BJ (cell line): ENCODE measurements at regions not wholly inside any gene's neighbourhood (a gene's known extent, or its start where the extent isn't known, plus 50 kb on each side); places are given as distances from the start of the nearest gene placed in this dataset.
"Not testable (repeated sequence)": the region's sequence is repeated elsewhere in the genome, so short reads cannot be mapped to it uniquely, and the experiment has no call there.

Experiments
- CTCF ChIA-PET: fragments of 350-600 bp; formaldehyde crosslinking; extraction: SDS; loops from one replicate; lab custom pipeline; 2021; ENCODE audit warnings: antibody characterized with exemption, inconsistent platforms; lab: Yijun Ruan, JAX
- POLR2A ChIA-PET: fragments of 300-600 bp; sonication (Branson Sonifier 250); formaldehyde crosslinking; extraction: SDS; loops from one replicate; lab custom pipeline; 2021; ENCODE audit warnings: antibody characterized with exemption; lab: Charles Lee
- DNase-seq: peaks from one replicate; pipeline ENCODE4 v3.0.0-alpha.2; 2011; ENCODE audit warnings: low read depth
- H3K27me3 ChIP-seq: 2 replicates; pipeline ENCODE4 v1.6.0; 2011; ENCODE audit warnings: low read length; ENCODE audit not compliant: control insufficient read depth, insufficient read depth
- H3K36me3 ChIP-seq: 2 replicates; pipeline ENCODE4 v1.5.1; 2011; ENCODE audit warnings: low read length; ENCODE audit not compliant: control insufficient read depth, insufficient read depth
- H3K4me3 ChIP-seq: 2 replicates; pipeline ENCODE4 v1.5.1; 2011; ENCODE audit warnings: low read depth, mild to moderate bottlenecking, control low read depth, low read length
- CTCF ChIP-seq: IDR thresholded peaks from 2 replicates; pipeline ENCODE4 v1.5.1; 2011; ENCODE audit warnings: low read depth, mild to moderate bottlenecking, control low read depth, inconsistent platforms, low read length, moderate library complexity; ENCODE audit not compliant: insufficient read depth

GRCh38 chr21:28851645-28852044 is 141.0 kb downstream of the LTN1 start:
- POLR2A ChIA-PET, result no interaction called here

GRCh38 chr21:28839237-28839636 is 153.4 kb downstream of the LTN1 start:
- H3K36me3 ChIP-seq, H3K4me3 ChIP-seq, DNase-seq, H3K27me3 ChIP-seq, POLR2A ChIA-PET, CTCF ChIA-PET: not testable (repeated sequence)

More at GRCh38 chr21:28851645-28852044, 141.0 kb downstream of the LTN1 start:
- no peak for TF ChIP-seq CTCF
- H3K27me3 ChIP-seq, result no peaks in the 10 kb centered on the region
- no peak overlapping the region for H3K4me3 ChIP-seq
- DNase-seq, result no peak
- no peaks in the 10 kb centered on the region for H3K36me3 ChIP-seq
- CTCF ChIA-PET, result no interaction called here

GRCh38 chr21:28837426-28837825 is 155.3 kb downstream of the LTN1 start:
- DNase-seq, H3K27me3 ChIP-seq, POLR2A ChIA-PET, H3K4me3 ChIP-seq, H3K36me3 ChIP-seq, CTCF ChIA-PET: not testable (repeated sequence)

- H3K27me3 ChIP-seq, H3K4me3 ChIP-seq, POLR2A ChIA-PET, H3K36me3 ChIP-seq, DNase-seq, CTCF ChIA-PET: not testable (repeated sequence)
These were observed 156.1 kb downstream of the LTN1 start for GRCh38 chr21:28836588-28836987.

- no peak for DNase-seq
- CTCF ChIA-PET, result no interaction called here
- no peaks in the 10 kb centered on the region for H3K36me3 ChIP-seq
- TF ChIP-seq CTCF, result no peak
- H3K27me3 ChIP-seq, result no peaks in the 10 kb centered on the region
- H3K4me3 ChIP-seq, result no peak overlapping the region
- POLR2A ChIA-PET, result no interaction called here
These were observed 158.1 kb downstream of the LTN1 start for GRCh38 chr21:28834335-28835238.

- H3K4me3 ChIP-seq, result no peak overlapping the region
- ChIA-PET CTCF (no interaction called here), POLR2A (no interaction called here)
- DNase-seq, result no peak
- H3K27me3 ChIP-seq, result no peaks in the 10 kb centered on the region
- H3K36me3 ChIP-seq, result no peaks in the 10 kb centered on the region
- TF ChIP-seq CTCF, result no peak
These were observed 159.1 kb downstream of the LTN1 start for GRCh38 chr21:28833609-28834008.

GRCh38 chr21:28833182-28833581 is 159.5 kb downstream of the LTN1 start:
- POLR2A ChIA-PET, result no interaction called here
- TF ChIP-seq CTCF, result no peak

More at GRCh38 chr21:28833182-28833581, 159.5 kb downstream of the LTN1 start:
- no peaks in the 10 kb centered on the region for H3K36me3 ChIP-seq
- no peaks in the 10 kb centered on the region for H3K27me3 ChIP-seq
- no peak overlapping the region for H3K4me3 ChIP-seq
- CTCF ChIA-PET, result no interaction called here
- DNase-seq, result no peak
